GM23338 (cell line): ENCODE measurements at regions not wholly inside any gene's neighbourhood (a gene's known extent, or its start where the extent isn't known, plus 50 kb on each side); places are given as distances from the start of the nearest gene placed in this dataset.
A peak's percentile ranks its signal among the peaks of the same experiment; 100 is the strongest.

Experiments
- ATAC-seq: fragments of 200-7000 bp; cut with Tn5 transposase; 3 replicates; pipeline ENCODE4 v1.9.1; 2020
- DNase-seq: peaks from one replicate; pipeline ENCODE4 v3.0.0-alpha.2; 2015; ENCODE audit warnings: low spot score
- H2AFZ ChIP-seq: fragments of 200-600 bp; sonication (generic); 2 replicates; pipeline ENCODE4 v1.8.0; 2016; ENCODE audit warnings: antibody characterized with exemption, mild to moderate bottlenecking, moderate library complexity
- H3F3A ChIP-seq: fragments of 200-600 bp; sonication (generic); replicated peaks from 2 replicates; pipeline ENCODE4 v1.8.0; 2017; ENCODE audit warnings: antibody characterized with exemption, mixed run types, low read depth
- H3K27ac ChIP-seq: fragments of 200-600 bp; sonication (generic); 2 replicates; pipeline ENCODE4 v1.6.1; 2016; ENCODE audit warnings: low read depth
- H3K27me3 ChIP-seq: fragments of 200-600 bp; sonication (generic); 2 replicates; pipeline ENCODE4 v1.8.0; 2016; ENCODE audit warnings: mild to moderate bottlenecking, mixed run types, moderate library complexity; ENCODE audit not compliant: insufficient read depth
- H3K36me3 ChIP-seq: fragments of 200-600 bp; sonication (generic); 2 replicates; pipeline ENCODE4 v1.8.0; 2016; ENCODE audit warnings: mild to moderate bottlenecking; ENCODE audit not compliant: insufficient read depth
- H3K4me1 ChIP-seq: fragments of 200-600 bp; sonication (generic); 2 replicates; pipeline ENCODE4 v1.8.0; 2016; ENCODE audit warnings: mild to moderate bottlenecking, moderate library complexity; ENCODE audit not compliant: insufficient read depth
- H3K4me2 ChIP-seq: fragments of 200-600 bp; sonication (generic); 2 replicates; pipeline ENCODE4 v1.7.1; 2017; ENCODE audit warnings: mixed run types
- H3K4me3 ChIP-seq: fragments of 200-600 bp; sonication (generic); 2 replicates; pipeline ENCODE4 v1.6.1; 2016; ENCODE audit warnings: mixed run types
- H3K79me2 ChIP-seq: fragments of 200-600 bp; sonication (generic); replicated peaks from 2 replicates; pipeline ENCODE4 v1.8.0; 2017; ENCODE audit warnings: mild to moderate bottlenecking; ENCODE audit not compliant: insufficient read depth
- H3K9me2 ChIP-seq: fragments of 200-600 bp; sonication (generic); 2 replicates; pipeline ENCODE4 v1.8.0; 2017; ENCODE audit not compliant: insufficient read depth
- H4K20me1 ChIP-seq: fragments of 200-600 bp; sonication (generic); replicated peaks from 2 replicates; pipeline ENCODE4 v1.8.0; 2017; ENCODE audit warnings: mild to moderate bottlenecking; ENCODE audit not compliant: insufficient read depth
- H3K27ac Mint-ChIP-seq: 2 replicates; pipeline ENCODE4 v1.8.0; 2020; ENCODE audit warnings: inconsistent platforms, mild to moderate bottlenecking, moderate library complexity, mixed read lengths
- H3K27me3 Mint-ChIP-seq: 3 replicates; pipeline ENCODE4 v1.8.0; 2022; ENCODE audit warnings: low read depth, mild to moderate bottlenecking, moderate library complexity, mixed read lengths, inconsistent platforms; ENCODE audit not compliant: insufficient read depth, poor library complexity
- H3K36me3 Mint-ChIP-seq: 3 replicates; pipeline ENCODE4 v1.8.0; 2021; ENCODE audit warnings: low read depth, mild to moderate bottlenecking, inconsistent platforms, moderate library complexity, mixed read lengths
- H3K4me1 Mint-ChIP-seq: 3 replicates; pipeline ENCODE4 v1.8.0; 2020; ENCODE audit warnings: mild to moderate bottlenecking, inconsistent platforms, mixed read lengths
- H3K4me3 Mint-ChIP-seq: 3 replicates; pipeline ENCODE4 v1.8.0; 2021; ENCODE audit warnings: moderate library complexity, mild to moderate bottlenecking, inconsistent platforms, mixed read lengths
- H3K9me3 Mint-ChIP-seq: 3 replicates; pipeline ENCODE4 v1.8.0; 2020; ENCODE audit warnings: moderate library complexity, mild to moderate bottlenecking, inconsistent platforms, mixed read lengths
- CREB1 ChIP-seq: fragments of 250-450 bp; sonication (Bioruptor Pico); IDR thresholded peaks from 2 replicates; pipeline ENCODE4 v1.5.0; 2020; ENCODE audit warnings: low read depth, mild to moderate bottlenecking, moderate library complexity
- CTCF ChIP-seq, 2 experiments: fragments of 200-600 bp in 1 of 2; sonication (generic) in 1 of 2; conservative IDR thresholded peaks; 2 replicates each; pipeline versions ENCODE4 v1.5.1 to v1.6.1; 2016 to 2017; ENCODE audit warnings: antibody characterized with exemption in 2 of 2, low read depth in 2 of 2, mild to moderate bottlenecking in 2 of 2, moderate library complexity in 1 of 2
- EZH2 ChIP-seq: fragments of 200-600 bp; sonication (generic); IDR thresholded peaks from one replicate; pipeline ENCODE4 v1.8.0; 2017; ENCODE audit warnings: antibody characterized with exemption, mild to moderate bottlenecking, low read depth; ENCODE audit not compliant: unreplicated experiment
- EZH2phosphoT487 ChIP-seq: fragments of 200-600 bp; sonication (generic); IDR thresholded peaks from one replicate; pipeline ENCODE4 v1.8.1; 2018; ENCODE audit warnings: antibody characterized with exemption; ENCODE audit not compliant: unreplicated experiment
- JUNB ChIP-seq: IDR thresholded peaks from one replicate; pipeline ENCODE4 v1.6.1; 2016; ENCODE audit warnings: antibody characterized with exemption; ENCODE audit not compliant: unreplicated experiment
- NANOG ChIP-seq: IDR thresholded peaks from 2 replicates; pipeline ENCODE4 v1.6.1; 2016; ENCODE audit warnings: antibody characterized with exemption, borderline replicate concordance
- POLR2AphosphoS5 ChIP-seq: IDR thresholded peaks from 2 replicates; pipeline ENCODE4 v1.6.1; 2016; ENCODE audit warnings: antibody characterized with exemption, low read depth
- REST ChIP-seq: IDR thresholded peaks from one replicate; pipeline ENCODE4 v1.6.1; 2018; ENCODE audit warnings: antibody characterized with exemption; ENCODE audit not compliant: unreplicated experiment
- ZNF114 ChIP-seq: fragments of 250-450 bp; sonication (Bioruptor Pico); IDR thresholded peaks from 2 replicates; pipeline ENCODE4 v1.5.0; 2020; ENCODE audit warnings: mild to moderate bottlenecking, moderate library complexity
- ZNF331 ChIP-seq: fragments of 250-450 bp; sonication (Bioruptor Pico); IDR thresholded peaks from 2 replicates; pipeline ENCODE4 v1.5.0; 2020; ENCODE audit warnings: low read depth, mild to moderate bottlenecking, moderate library complexity
- ZNF462 ChIP-seq: fragments of 250-450 bp; sonication (Bioruptor Pico); IDR thresholded peaks from 2 replicates; pipeline ENCODE4 v1.5.0; 2020; ENCODE audit warnings: mild to moderate bottlenecking, moderate library complexity
- TF ChIP-seq, protein P1 (sequence below): IDR thresholded peaks from 2 replicates; pipeline ENCODE4 v1.6.1; 2016; ENCODE audit warnings: antibody characterized with exemption

GRCh38 chr1:181953596-181953995 is 107.9 kb downstream of the ZNF648 start (continued):
- no peak for TF ChIP-seq ZNF462 (CRISPR knock-in tag)
- TF ChIP-seq ZNF331 (CRISPR knock-in tag): no peak

GRCh38 chr1:181951213-181951612 is 110.3 kb downstream of the ZNF648 start:
- peaks cover 4% of the 10 kb centered on the region; the same call in 1 of the 2 replicates for H3K9me2 ChIP-seq
- no peaks in the 10 kb centered on the region for H4K20me1 ChIP-seq
- no peaks in the 10 kb centered on the region for H3F3A ChIP-seq
- TF ChIP-seq CREB1 (CRISPR knock-in tag) (no peak), EZH2 (no peak), JUNB (no peak), CTCF (conservative IDR thresholded peaks at IDR 0.05; ENCODE audit: low read depth in 2 of 2) (no peak), POLR2AphosphoS5 (no peak), NANOG (no peak), REST (no peak), EZH2phosphoT487 (no peak), ZNF331 (CRISPR knock-in tag) (no peak), ZNF114 (CRISPR knock-in tag) (no peak)
- TF ChIP-seq, protein P1, sequence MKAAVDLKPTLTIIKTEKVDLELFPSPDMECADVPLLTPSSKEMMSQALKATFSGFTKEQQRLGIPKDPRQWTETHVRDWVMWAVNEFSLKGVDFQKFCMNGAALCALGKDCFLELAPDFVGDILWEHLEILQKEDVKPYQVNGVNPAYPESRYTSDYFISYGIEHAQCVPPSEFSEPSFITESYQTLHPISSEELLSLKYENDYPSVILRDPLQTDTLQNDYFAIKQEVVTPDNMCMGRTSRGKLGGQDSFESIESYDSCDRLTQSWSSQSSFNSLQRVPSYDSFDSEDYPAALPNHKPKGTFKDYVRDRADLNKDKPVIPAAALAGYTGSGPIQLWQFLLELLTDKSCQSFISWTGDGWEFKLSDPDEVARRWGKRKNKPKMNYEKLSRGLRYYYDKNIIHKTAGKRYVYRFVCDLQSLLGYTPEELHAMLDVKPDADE: no peak
- no peaks in the 10 kb centered on the region for H3K27me3 ChIP-seq
- no peak for ATAC-seq
- H3K27ac ChIP-seq: no peak overlapping the region
- H3K4me3 Mint-ChIP-seq: no peak overlapping the region
- H3K36me3 Mint-ChIP-seq: peaks cover 16% of the 10 kb centered on the region; the same call in 2 of the 3 replicates
- no peaks in the 10 kb centered on the region for H3K27me3 Mint-ChIP-seq
- 0 out of 2 replicates have a peak, but pooled peaks cover 4% of the 10 kb centered on the region for H3K36me3 ChIP-seq
- peaks cover 23% of the 10 kb centered on the region for H3K9me3 Mint-ChIP-seq
- no peak overlapping the region for H3K4me3 ChIP-seq
- no peak overlapping the region for H3K27ac Mint-ChIP-seq
- H3K4me1 Mint-ChIP-seq: no peaks in the 10 kb centered on the region
- peak overlapping the region; percentile 8; the same call in 1 of the 2 replicates for H2AFZ ChIP-seq
- no peak overlapping the region for H3K4me2 ChIP-seq
- no peaks in the 10 kb centered on the region for H3K4me1 ChIP-seq
- DNase-seq: no peak
- no peaks in the 10 kb centered on the region for H3K79me2 ChIP-seq
